ENCODE measurements at regions not wholly inside any gene's neighbourhood (a gene's known extent, or its start where the extent isn't known, plus 50 kb on each side); places are given as distances from the start of the nearest gene placed in this dataset.

DNA sequence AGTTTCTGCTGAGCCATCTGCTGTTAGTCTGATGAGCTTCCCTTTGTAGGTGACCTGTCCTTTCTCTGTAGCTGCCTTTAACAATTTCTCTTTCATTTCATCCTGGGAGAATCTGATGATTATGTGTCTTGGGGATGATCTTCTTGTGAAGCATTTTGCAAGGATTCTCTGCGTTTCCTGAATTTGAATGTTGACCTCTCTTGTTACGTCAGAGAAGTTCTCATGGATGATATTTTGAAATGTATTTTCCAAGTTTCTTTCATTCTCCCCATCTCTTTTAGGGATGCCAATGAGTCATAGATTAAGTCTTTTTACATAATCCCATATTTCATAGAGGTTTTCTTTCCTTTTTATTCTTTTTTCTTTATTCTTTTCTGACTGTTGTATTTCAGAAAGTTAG, 184.2 kb upstream of the BET1 start:
- TF ChIP-seq, protein P1, sequence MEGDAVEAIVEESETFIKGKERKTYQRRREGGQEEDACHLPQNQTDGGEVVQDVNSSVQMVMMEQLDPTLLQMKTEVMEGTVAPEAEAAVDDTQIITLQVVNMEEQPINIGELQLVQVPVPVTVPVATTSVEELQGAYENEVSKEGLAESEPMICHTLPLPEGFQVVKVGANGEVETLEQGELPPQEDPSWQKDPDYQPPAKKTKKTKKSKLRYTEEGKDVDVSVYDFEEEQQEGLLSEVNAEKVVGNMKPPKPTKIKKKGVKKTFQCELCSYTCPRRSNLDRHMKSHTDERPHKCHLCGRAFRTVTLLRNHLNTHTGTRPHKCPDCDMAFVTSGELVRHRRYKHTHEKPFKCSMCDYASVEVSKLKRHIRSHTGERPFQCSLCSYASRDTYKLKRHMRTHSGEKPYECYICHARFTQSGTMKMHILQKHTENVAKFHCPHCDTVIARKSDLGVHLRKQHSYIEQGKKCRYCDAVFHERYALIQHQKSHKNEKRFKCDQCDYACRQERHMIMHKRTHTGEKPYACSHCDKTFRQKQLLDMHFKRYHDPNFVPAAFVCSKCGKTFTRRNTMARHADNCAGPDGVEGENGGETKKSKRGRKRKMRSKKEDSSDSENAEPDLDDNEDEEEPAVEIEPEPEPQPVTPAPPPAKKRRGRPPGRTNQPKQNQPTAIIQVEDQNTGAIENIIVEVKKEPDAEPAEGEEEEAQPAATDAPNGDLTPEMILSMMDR (IDR thresholded peaks at IDR 0.05) = no peak
- TF ChIP-seq EP300 (IDR thresholded peaks at IDR 0.05) = no peak
- no peak for TF ChIP-seq POLR2A (IDR thresholded peaks at IDR 0.05)

All from tibial nerve (tissue), 4 donors.